ENCODE measurements at regions not wholly inside any gene's neighbourhood (a gene's known extent, or its start where the extent isn't known, plus 50 kb on each side); places are given as distances from the start of the nearest gene placed in this dataset.

DNA sequence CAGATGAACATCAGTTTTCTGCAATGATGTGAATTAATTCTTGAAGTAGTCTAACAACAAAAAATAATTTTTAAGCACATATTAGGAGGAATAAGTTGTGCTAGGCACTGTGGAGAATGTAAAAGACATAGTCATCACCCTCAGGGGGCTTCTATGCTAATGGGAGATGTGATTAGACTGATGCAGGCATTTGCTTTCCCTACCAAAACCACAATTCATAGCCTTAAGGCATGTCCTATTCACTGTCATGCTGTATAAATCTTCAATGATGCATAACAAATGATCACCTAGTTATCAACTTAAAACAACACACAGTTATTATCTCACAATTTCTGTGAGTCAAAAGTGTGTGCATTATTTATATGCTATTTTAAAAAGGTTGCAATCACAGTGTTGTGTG, 422.6 kb downstream of the MAN2A1 start:
- no peak for DNase-seq

DNA sequence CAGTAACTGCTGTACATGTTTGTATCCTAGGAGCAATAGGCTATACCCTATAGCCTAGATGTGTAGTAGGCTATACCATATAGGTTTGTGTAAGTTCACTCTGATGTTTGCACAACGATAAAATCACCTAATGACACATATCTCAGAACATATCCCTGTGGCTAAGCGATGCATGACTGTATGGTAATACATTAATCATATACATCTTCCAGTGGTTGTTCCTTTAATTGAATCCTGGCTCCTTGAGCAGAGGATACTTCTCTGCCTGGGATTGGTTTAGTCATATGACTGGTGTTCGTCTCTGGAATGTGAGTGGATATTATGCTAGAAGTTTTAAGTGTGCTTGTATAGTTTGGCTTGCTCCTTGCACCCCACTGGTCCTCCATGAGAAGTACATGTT, 425.8 kb downstream of the MAN2A1 start:
- no peak for DNase-seq

DNA sequence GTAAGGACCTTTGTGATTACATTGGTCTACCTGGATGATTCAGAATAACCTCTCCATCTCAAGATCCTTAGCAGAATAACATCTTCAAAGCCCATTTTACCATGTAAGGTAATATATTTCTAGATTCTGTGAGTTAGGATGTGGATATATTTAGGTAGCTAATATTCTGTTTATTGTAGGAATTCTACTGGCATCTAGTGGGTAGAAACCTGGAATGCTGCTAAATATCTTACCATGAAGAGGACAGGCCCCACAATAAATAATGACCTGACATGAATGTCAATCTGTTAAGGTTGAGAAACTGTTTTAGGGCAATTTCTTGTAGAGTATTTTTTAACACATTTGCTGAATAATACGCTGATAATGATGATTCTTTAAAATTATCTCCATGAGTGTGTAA, 426.8 kb downstream of the MAN2A1 start:
- DNase-seq, result no peak

- DNase-seq, result no peak
These were observed 445.5 kb downstream of the MAN2A1 start for GRCh38 chr5:110134963-110135935.

- no peak for DNase-seq
These were observed 460.5 kb downstream of the MAN2A1 start for GRCh38 chr5:110150199-110150598.

DNA sequence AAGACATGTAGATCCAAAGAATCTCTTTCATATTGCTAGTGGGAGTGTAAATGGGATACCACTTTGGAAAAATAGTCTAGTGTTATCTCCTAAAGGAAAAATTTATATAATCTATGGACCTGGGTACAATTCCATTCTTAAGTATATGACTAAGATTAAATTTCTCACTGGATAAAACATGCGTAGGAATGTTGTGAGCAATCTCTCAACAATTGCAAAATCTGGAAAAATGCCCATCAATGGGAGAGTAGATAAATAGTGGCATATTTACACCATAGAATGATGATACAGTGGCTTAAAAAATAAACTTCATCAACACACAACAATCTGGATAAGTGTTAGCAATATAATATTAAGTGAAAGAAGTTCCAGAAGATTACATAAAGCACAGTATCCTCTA, 469.5 kb downstream of the MAN2A1 start:
- DNase-seq, result no peak

- DNase-seq, result no peak
These were observed 471.4 kb downstream of the MAN2A1 start for GRCh38 chr5:110161162-110161561.

DNA sequence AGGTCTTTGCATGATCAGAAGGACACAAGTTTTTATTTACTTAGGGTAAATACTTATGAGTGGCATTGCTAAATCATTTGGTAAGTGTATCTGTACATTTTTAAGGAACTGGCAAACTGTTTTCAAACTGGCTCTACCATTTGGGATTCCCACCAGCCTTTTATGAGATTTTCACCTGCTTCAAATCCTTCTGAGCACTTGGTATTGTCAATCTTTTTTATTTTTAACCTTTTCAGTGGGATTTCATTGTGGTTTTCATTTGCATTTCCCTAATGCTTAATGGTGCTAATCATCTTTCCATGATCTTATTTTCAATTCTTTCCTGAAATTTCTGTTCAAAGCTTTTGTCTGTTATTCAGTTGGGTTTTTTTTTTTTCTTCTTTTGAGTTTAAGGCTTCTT, 475.6 kb downstream of the MAN2A1 start:
- no peak for DNase-seq

- DNase-seq, result no peak
These were observed 477.7 kb downstream of the MAN2A1 start for GRCh38 chr5:110167384-110167783.

DNA sequence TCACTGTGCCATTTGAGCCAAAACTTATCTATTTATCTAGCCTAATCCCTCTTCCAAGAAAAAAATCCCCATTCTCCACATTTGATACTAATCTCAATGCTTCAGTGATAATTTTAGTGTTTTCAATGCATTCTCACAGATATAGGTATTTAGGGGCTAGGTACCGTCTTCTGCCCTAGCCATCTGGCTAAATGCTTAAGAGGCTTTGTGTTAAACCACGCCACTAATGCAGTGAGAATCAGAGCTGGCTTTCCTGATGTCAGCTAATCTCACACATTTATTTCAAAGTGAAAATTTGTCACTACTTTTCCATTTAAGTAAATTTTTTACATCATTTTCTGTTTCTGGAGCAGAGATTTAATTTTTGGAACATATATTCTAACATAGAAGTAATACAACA, 479.7 kb downstream of the MAN2A1 start:
- no peak for DNase-seq

- no peak for DNase-seq
These were observed 488.0 kb downstream of the MAN2A1 start for GRCh38 chr5:110177729-110178128.

DNA sequence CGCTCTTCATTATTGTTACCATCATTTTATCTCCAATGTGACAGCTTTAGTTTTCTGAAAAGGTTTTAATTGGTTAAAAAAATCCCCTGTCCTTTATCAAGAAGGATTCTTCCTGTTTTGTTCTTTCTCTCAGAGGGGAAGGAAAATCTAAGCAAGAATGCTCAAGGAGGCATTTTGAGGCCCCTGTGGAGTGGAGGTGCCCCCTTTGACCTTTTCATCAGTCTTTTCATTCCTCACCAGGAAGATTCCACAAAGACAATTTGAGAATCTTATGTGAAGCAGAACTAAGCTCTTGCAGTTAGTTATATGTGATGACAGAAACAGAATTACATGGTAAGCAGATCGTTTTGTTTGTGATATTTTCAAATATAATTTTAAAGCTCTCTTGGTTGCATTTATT, 489.6 kb downstream of the MAN2A1 start:
- no peak for DNase-seq

GRCh38 chr5:110194191-110194590, 504.5 kb downstream of the MAN2A1 start:
- DNase-seq, result no peak

- no peak for DNase-seq
These were observed 505.6 kb downstream of the MAN2A1 start for GRCh38 chr5:110195288-110195687.

DNA sequence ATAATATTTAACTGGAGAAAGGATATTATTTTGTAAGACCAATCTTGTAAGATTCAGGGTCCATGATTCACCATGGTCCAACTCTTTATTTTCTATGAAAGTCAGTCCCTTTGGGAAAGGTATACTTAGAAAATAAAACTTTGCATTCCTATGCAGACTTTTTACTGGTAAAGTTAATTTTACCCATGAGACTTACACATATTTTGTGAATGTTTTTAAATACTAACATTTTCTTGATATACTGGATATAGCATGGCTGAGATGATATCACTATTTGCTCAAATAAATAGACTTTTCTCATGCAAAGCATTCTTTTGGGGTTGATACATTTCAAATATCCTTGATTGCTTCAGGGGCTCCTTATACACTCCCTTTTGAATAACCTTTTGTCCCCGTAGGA, 512.1 kb downstream of the MAN2A1 start:
- DNase-seq, result no peak

GRCh38 chr5:110203661-110204060, 513.9 kb downstream of the MAN2A1 start:
- no peak for DNase-seq

DNA sequence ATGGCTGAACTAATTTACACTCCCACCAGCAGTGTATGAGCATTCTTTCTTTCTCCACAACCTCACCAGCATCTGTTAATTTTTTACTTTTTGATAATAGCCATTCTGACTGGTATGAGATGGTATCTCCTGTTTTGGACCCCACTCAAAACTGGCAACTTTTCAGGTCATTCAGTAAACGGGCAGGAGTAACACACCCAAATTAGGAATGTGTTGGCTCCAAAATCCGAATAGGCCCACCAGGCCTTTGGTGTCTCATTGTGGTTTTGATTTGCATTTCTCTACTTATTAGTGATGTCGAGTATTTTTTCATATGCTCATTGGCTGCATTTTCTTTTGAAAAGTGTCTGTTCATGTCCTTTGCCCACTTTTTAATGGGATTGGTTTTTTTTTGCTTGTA, 517.1 kb downstream of the TMEM232 start:
- DNase-seq, result no peak

DNA sequence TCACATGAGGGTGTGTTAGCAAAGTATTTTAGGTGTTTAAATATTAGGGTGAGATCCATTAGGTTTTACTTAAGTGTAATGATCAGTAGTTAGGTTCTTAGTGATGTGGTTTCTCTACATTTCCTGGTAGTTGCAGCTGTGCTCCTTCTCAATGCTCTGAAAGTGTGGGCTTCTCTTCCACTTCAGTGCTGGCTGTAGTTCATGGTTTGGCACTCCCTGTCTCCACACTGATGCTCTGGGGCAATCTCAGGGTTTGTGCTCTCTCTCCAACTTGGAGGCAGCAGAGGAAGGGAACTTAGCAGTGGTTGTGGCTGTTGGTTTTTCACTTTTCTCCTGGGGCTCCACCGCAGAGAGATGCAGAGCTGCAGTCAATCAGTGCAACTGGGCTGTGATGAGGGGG, 507.5 kb downstream of the TMEM232 start:
- no peak for DNase-seq

- DNase-seq, result no peak
These were observed 506.7 kb downstream of the TMEM232 start for GRCh38 chr5:110219769-110220168.

DNA sequence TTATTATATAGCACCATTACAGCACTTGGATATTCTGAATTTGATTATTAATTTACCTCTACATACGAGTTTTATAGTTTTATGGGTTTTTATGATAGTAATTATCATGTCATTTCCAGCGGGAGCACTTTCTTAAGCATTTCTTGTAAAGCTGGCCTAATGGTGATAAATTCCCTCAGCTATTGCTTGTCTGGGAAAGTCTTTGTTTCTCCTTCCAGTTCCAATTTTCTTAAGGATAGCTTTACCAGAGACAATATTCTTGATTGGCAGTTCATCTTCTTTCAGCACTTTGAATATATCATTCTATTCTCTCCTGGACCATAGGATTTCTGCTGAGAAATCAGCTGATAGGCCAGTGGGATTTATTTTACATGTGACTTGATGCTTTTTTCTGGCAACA, 505.4 kb downstream of the TMEM232 start:
- DNase-seq, result no peak

DNA sequence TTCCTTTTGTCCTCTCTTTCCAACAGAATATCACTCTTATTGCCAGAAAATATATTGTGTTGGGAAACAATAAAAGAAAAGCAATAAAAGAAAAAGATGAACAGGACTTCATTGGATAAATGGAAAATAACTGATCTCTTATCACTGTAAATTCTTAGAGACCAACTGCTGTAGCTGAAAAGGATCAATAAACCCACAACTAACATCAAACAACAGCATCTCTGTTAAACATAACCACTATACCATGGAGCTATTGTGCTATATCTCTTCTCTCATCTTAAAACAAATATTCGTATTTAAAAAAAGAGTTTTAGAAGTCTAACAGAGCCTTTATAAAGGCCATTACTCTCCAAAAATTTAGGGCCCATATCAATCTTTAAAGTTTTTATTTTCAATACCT, 502.4 kb downstream of the TMEM232 start:
- DNase-seq, result no peak

DNA sequence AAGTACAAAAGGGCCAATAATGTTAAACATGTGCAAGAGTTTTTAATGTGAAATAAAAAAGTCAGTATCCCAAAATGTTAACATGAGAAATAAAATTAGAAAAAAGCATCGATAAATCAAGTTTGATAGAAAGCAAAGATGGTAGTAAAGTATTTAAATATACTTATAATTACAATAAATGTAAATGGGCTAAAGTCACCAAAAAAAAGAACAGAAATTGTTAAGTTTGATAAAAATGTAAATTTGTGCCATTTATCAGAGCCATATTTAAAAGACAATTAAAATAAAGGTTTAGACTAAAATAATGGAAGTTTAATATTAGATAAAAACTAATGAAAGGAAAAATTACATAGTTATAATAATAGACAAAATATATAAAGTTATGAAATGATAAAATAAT, 500.5 kb downstream of the TMEM232 start:
- DNase-seq, result no peak

GRCh38 chr5:110239786-110240185, 486.7 kb downstream of the TMEM232 start:
- no peak for DNase-seq

DNA sequence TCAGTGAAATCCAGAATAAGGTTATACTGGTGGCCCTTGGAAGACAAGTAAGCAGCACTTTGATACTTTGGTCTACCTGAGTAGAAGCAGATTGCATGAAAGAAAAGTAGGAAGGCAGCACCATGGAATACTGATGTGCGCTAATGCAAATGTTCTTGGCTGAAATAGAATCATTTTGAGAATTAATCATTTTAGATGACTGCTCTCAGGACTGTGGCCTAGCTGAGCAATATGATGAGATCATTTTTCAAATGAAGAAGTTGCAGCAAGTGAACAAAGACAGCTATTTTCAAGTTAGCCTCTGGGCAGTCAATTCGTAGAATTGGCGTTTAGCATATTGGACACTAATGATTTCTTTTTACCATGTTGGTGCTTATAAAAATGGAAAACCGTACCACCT, 483.5 kb downstream of the TMEM232 start:
- DNase-seq, result no peak
